K562 (cell line): ENCODE measurements at regions not wholly inside any gene's neighbourhood (a gene's known extent, or its start where the extent isn't known, plus 50 kb on each side); places are given as distances from the start of the nearest gene placed in this dataset.

ENCODE experiments used
- CREM ChIP-seq: IDR thresholded peaks from 2 replicates; pipeline ENCODE4 v1.6.1; 2014; ENCODE audit warnings: antibody characterized with exemption, low read depth
- EP300 ChIP-seq: IDR thresholded peaks from 2 replicates; pipeline ENCODE4 v1.6.1; 2012; ENCODE audit warnings: low read length, improper control_type of control experiment
- GABPA ChIP-seq: fragments of 200-800 bp; sonication (Bioruptor generic); conservative IDR thresholded peaks from 2 replicates; pipeline ENCODE4 v1.6.1; 2016; ENCODE audit warnings: low read depth, missing genetic modification characterization, missing compliant biosample characterization
- KLF16 ChIP-seq: IDR thresholded peaks from 2 replicates; pipeline ENCODE4 v1.6.1; 2016; ENCODE audit warnings: antibody characterized with exemption
- NRF1 ChIP-seq, 2 experiments: fragments of 450-650 bp; IDR thresholded peaks in 1 of 2; conservative IDR thresholded peaks in 1 of 2; 2 replicates each; pipeline ENCODE4 v1.6.1; 2014; ENCODE audit warnings: mild to moderate bottlenecking in 2 of 2
- POLR2A ChIP-seq: fragments of 450-650 bp; conservative IDR thresholded peaks from 2 replicates; pipeline ENCODE4 v1.6.1; 2016
- SMARCA5 ChIP-seq: fragments of 450-650 bp; IDR thresholded peaks from 2 replicates; pipeline ENCODE4 v1.6.1; 2016
- ZNF143 ChIP-seq: sonication (generic); formaldehyde crosslinking; IDR thresholded peaks from 2 replicates; pipeline ENCODE4 v1.9.0; 2022; ENCODE audit warnings: mild to moderate bottlenecking, missing genetic modification reagents
- TF ChIP-seq, protein P1 (sequence below), 3 experiments: IDR thresholded peaks in 2 of 3; conservative IDR thresholded peaks in 1 of 3; 2 replicates each; pipeline ENCODE4 v1.5.1; 2011 to 2012; ENCODE audit warnings: low read length in 3 of 3, mild to moderate bottlenecking in 3 of 3, control low read depth in 2 of 3, improper control_type of control experiment in 1 of 3, inconsistent platforms in 1 of 3, low read depth in 1 of 3, mixed read lengths in 1 of 3, moderate library complexity in 1 of 3; ENCODE audit not compliant: insufficient read depth in 2 of 3
- TF ChIP-seq, protein P2 (sequence below): fragments of 200-800 bp; sonication (Bioruptor generic); IDR thresholded peaks from 2 replicates; pipeline ENCODE4 v1.6.1; 2016; ENCODE audit warnings: missing genetic modification characterization, missing compliant biosample characterization
- TF ChIP-seq, protein P3 (sequence below): sonication (generic); formaldehyde crosslinking; IDR thresholded peaks from 2 replicates; pipeline ENCODE4 v1.8.1; 2022; ENCODE audit warnings: missing genetic modification reagents
- TF ChIP-seq, protein P4 (sequence below): sonication (generic); formaldehyde crosslinking; IDR thresholded peaks from 2 replicates; pipeline ENCODE4 v1.9.0; 2022; ENCODE audit warnings: mild to moderate bottlenecking, missing genetic modification reagents
- TF ChIP-seq, protein P5 (sequence below): sonication (generic); formaldehyde crosslinking; IDR thresholded peaks from 2 replicates; pipeline ENCODE4 v1.5.0; 2020; ENCODE audit warnings: missing genetic modification reagents

DNA sequence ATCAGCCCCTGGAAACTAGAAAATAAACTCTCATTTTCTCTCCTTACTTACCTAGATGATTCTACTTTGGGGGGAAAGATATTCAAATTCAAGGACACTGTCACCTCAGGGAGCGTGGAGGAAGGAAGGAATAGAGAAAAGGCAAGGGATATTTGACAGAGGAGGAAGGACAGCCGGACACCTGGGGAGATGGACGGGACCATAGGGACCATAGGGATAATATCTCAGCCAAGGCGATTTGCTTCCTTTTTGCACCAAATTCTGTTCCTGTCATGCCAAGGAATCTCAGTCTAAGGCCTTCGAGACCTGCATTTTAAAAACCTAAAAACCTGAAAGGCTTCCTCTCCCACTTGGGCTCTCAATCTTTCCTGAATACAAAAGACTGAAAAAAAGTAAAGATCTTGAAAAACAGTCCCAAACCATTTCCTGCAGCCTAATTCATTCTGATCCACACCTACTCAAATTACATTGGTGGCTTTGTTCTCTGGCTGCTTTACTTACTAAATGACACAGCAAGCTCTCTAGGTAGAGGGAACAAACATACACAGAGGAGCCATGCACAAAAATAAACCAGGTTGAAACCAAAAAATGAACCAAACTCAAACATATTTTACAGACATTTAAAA, 73.9 kb upstream of the SLC24A5 start:
- TF ChIP-seq CREM (no peak), POLR2A (no peak), KLF16 (no peak), SMARCA5 (no peak), NRF1 (conservative IDR thresholded peaks at IDR 0.05 in 1 of 2, IDR thresholded peaks at IDR 0.05 in 1 of 2) (no peak), GABPA (tag) (no peak), EP300 (no peak), ZNF143 (CRISPR knock-in tag) (no peak)
- TF ChIP-seq, protein P1, sequence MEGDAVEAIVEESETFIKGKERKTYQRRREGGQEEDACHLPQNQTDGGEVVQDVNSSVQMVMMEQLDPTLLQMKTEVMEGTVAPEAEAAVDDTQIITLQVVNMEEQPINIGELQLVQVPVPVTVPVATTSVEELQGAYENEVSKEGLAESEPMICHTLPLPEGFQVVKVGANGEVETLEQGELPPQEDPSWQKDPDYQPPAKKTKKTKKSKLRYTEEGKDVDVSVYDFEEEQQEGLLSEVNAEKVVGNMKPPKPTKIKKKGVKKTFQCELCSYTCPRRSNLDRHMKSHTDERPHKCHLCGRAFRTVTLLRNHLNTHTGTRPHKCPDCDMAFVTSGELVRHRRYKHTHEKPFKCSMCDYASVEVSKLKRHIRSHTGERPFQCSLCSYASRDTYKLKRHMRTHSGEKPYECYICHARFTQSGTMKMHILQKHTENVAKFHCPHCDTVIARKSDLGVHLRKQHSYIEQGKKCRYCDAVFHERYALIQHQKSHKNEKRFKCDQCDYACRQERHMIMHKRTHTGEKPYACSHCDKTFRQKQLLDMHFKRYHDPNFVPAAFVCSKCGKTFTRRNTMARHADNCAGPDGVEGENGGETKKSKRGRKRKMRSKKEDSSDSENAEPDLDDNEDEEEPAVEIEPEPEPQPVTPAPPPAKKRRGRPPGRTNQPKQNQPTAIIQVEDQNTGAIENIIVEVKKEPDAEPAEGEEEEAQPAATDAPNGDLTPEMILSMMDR (IDR thresholded peaks at IDR 0.05 in 2 of 3, conservative IDR thresholded peaks at IDR 0.05 in 1 of 3; ENCODE audit: insufficient read depth in 2 of 3, low read depth in 1 of 3, low read length in 3 of 3): no peak
- TF ChIP-seq, protein P2, sequence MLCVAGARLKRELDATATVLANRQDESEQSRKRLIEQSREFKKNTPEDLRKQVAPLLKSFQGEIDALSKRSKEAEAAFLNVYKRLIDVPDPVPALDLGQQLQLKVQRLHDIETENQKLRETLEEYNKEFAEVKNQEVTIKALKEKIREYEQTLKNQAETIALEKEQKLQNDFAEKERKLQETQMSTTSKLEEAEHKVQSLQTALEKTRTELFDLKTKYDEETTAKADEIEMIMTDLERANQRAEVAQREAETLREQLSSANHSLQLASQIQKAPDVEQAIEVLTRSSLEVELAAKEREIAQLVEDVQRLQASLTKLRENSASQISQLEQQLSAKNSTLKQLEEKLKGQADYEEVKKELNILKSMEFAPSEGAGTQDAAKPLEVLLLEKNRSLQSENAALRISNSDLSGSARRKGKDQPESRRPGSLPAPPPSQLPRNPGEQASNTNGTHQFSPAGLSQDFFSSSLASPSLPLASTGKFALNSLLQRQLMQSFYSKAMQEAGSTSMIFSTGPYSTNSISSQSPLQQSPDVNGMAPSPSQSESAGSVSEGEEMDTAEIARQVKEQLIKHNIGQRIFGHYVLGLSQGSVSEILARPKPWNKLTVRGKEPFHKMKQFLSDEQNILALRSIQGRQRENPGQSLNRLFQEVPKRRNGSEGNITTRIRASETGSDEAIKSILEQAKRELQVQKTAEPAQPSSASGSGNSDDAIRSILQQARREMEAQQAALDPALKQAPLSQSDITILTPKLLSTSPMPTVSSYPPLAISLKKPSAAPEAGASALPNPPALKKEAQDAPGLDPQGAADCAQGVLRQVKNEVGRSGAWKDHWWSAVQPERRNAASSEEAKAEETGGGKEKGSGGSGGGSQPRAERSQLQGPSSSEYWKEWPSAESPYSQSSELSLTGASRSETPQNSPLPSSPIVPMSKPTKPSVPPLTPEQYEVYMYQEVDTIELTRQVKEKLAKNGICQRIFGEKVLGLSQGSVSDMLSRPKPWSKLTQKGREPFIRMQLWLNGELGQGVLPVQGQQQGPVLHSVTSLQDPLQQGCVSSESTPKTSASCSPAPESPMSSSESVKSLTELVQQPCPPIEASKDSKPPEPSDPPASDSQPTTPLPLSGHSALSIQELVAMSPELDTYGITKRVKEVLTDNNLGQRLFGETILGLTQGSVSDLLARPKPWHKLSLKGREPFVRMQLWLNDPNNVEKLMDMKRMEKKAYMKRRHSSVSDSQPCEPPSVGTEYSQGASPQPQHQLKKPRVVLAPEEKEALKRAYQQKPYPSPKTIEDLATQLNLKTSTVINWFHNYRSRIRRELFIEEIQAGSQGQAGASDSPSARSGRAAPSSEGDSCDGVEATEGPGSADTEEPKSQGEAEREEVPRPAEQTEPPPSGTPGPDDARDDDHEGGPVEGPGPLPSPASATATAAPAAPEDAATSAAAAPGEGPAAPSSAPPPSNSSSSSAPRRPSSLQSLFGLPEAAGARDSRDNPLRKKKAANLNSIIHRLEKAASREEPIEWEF: no peak
- TF ChIP-seq, protein P3, sequence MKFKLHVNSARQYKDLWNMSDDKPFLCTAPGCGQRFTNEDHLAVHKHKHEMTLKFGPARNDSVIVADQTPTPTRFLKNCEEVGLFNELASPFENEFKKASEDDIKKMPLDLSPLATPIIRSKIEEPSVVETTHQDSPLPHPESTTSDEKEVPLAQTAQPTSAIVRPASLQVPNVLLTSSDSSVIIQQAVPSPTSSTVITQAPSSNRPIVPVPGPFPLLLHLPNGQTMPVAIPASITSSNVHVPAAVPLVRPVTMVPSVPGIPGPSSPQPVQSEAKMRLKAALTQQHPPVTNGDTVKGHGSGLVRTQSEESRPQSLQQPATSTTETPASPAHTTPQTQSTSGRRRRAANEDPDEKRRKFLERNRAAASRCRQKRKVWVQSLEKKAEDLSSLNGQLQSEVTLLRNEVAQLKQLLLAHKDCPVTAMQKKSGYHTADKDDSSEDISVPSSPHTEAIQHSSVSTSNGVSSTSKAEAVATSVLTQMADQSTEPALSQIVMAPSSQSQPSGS (CRISPR knock-in tag): no peak
- TF ChIP-seq, protein P4, sequence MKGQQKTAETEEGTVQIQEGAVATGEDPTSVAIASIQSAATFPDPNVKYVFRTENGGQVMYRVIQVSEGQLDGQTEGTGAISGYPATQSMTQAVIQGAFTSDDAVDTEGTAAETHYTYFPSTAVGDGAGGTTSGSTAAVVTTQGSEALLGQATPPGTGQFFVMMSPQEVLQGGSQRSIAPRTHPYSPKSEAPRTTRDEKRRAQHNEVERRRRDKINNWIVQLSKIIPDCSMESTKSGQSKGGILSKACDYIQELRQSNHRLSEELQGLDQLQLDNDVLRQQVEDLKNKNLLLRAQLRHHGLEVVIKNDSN (CRISPR knock-in tag): no peak
- TF ChIP-seq, protein P5, sequence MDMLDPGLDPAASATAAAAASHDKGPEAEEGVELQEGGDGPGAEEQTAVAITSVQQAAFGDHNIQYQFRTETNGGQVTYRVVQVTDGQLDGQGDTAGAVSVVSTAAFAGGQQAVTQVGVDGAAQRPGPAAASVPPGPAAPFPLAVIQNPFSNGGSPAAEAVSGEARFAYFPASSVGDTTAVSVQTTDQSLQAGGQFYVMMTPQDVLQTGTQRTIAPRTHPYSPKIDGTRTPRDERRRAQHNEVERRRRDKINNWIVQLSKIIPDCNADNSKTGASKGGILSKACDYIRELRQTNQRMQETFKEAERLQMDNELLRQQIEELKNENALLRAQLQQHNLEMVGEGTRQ (CRISPR knock-in tag): no peak
